Adrenal gland (tissue), 5 donors: ENCODE measurements at regions not wholly inside any gene's neighbourhood (a gene's known extent, or its start where the extent isn't known, plus 50 kb on each side); places are given as distances from the start of the nearest gene placed in this dataset.

Experiments used
- CTCF ChIP-seq, 6 experiments: fragments of 450-650 bp in 4 of 6; fragments of 200-600 bp in 2 of 6; sonication (generic) in 1 of 6; IDR thresholded peaks; 1 replicate in 5 of 6; 2 replicates in 1 of 6; pipeline versions ENCODE4 v1.5.1 to v1.8.0; 2016 to 2021; ENCODE audit warnings: antibody characterized with exemption in 6 of 6, mild to moderate bottlenecking in 2 of 6, moderate library complexity in 1 of 6
- POLR2A ChIP-seq, 2 donors: fragments of 450-650 bp; IDR thresholded peaks; one replicate each; pipeline ENCODE4 v1.6.1; 2017; ENCODE audit warnings: antibody characterized with exemption in 2 of 2, mild to moderate bottlenecking in 2 of 2, moderate library complexity in 1 of 2
- donor health status: DM: no; HTN: no; CAD: no.

GRCh38 chr3:71984843-71985613, 200.1 kb upstream of the PROK2 start:
- TF ChIP-seq POLR2A (IDR thresholded peaks at IDR 0.05) (no peak), CTCF (IDR thresholded peaks at IDR 0.05) (no peak)
